Ascending aorta (tissue), 2 donors: ENCODE measurements at regions not wholly inside any gene's neighbourhood (a gene's known extent, or its start where the extent isn't known, plus 50 kb on each side); places are given as distances from the start of the nearest gene placed in this dataset.
"Not testable (repeated sequence)": the region's sequence is repeated elsewhere in the genome, so short reads cannot be mapped to it uniquely, and the experiment has no call there.

ENCODE experiments used
- DNase-seq, 2 donors: peaks; one replicate each; pipeline ENCODE4 v3.0.0-alpha.2; 2019; ENCODE audit warnings: low spot score in 2 of 2
- H3K27ac ChIP-seq, 2 donors: fragments of 200-600 bp; sonication (generic); one replicate each; pipeline ENCODE4 v1.5.1; 2016 to 2017; ENCODE audit warnings: mild to moderate bottlenecking in 1 of 2
- H3K27me3 ChIP-seq: fragments of 200-600 bp; sonication (generic); one replicate; pipeline ENCODE4 v1.5.1; 2017
- H3K36me3 ChIP-seq, 2 donors: fragments of 200-600 bp; sonication (generic); one replicate each; pipeline ENCODE4 v1.5.1; 2016
- H3K4me1 ChIP-seq, 2 donors: fragments of 200-600 bp; sonication (generic); one replicate each; pipeline ENCODE4 v1.5.1; 2016 to 2017; ENCODE audit warnings: mild to moderate bottlenecking in 1 of 2
- H3K4me3 ChIP-seq, 2 donors: fragments of 200-600 bp; sonication (generic); one replicate each; pipeline ENCODE4 v1.5.1; 2016 to 2017; ENCODE audit warnings: mild to moderate bottlenecking in 1 of 2
- H3K9me3 ChIP-seq, 2 donors: fragments of 200-600 bp; sonication (generic); one replicate each; pipeline ENCODE4 v1.5.1; 2016
- intact Hi-C: fragments of 100-400 bp; cut with DNase I; formaldehyde crosslinking; loops from one replicate; pipeline ENCODE4 v1.15.1; 2023
- TF ChIP-seq, protein P1 (sequence below), 3 experiments: fragments of 200-600 bp in 2 of 3; fragments of 450-650 bp in 1 of 3; sonication (generic) in 2 of 3; IDR thresholded peaks; one replicate each; pipeline ENCODE4 v1.5.1; 2016 to 2019; ENCODE audit warnings: antibody characterized with exemption in 3 of 3, mild to moderate bottlenecking in 1 of 3, moderate library complexity in 1 of 3

DNA sequence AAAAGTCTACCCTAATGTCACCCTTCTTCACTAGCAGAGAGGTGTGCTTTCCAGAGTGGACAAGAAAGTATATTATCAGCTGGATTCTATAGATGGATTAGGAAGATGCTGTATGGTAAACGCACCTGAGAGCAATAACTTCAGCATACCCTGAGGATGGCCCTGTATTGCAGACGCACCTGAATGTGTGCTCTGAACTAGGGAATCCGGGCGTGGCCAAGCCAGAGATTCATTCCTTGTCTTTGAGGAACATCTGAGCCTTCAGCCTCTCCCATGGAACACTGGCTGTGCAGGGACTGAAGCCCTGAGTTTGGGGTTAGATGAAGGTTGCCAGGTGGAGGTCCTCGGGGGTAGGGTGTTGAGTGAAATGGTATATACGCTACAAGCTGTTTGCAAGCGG, 66.2 kb upstream of the NFE2L3 start:
- intact Hi-C loops, result no loop called here
- Histone ChIP-seq H3K4me3 (no peak overlapping the region), H3K27ac (no peak overlapping the region), H3K9me3 (no peaks in the 10 kb centered on the region), H3K4me1 (no peaks in the 10 kb centered on the region), H3K27me3 (no peaks in the 10 kb centered on the region), H3K36me3 (no peaks in the 10 kb centered on the region)
- TF ChIP-seq, protein P1, sequence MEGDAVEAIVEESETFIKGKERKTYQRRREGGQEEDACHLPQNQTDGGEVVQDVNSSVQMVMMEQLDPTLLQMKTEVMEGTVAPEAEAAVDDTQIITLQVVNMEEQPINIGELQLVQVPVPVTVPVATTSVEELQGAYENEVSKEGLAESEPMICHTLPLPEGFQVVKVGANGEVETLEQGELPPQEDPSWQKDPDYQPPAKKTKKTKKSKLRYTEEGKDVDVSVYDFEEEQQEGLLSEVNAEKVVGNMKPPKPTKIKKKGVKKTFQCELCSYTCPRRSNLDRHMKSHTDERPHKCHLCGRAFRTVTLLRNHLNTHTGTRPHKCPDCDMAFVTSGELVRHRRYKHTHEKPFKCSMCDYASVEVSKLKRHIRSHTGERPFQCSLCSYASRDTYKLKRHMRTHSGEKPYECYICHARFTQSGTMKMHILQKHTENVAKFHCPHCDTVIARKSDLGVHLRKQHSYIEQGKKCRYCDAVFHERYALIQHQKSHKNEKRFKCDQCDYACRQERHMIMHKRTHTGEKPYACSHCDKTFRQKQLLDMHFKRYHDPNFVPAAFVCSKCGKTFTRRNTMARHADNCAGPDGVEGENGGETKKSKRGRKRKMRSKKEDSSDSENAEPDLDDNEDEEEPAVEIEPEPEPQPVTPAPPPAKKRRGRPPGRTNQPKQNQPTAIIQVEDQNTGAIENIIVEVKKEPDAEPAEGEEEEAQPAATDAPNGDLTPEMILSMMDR (IDR thresholded peaks at IDR 0.05), result no peak
- DNase-seq, result no peak

DNA sequence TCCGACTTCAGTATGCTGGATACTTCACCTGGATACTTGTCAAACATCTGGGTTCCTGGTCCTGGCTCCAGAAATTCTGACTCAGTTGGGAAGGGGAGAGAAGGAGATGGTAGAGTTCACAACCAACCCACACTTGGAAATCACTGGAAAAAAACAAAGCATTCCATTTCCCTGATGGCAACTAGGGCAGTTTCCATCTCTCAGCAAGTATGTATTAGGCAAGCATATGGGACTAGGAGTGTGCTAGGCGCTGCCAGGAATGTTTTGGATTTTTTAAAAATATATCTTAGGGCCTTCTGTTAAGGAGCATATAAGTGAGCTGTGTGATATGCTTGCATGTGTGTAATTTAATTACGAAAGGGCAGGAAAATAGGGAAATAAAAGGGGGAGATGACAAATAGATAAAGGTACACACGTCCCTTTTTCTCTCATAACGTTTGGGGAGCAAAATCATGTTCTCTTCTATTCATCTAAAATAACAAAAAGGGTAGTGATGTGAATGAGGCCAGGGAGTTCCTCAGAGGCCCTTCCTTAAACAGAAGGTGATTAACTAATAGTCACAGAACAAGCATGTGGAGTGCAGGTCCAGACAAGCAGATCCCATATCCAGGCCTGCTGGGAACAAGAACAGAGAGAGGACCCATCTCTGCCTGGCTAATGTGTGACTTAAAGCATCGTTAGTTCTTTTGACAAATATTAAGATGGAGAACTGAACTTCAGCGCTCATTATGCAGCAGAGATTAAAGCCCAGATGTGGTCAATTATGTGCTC, 64.5 kb upstream of the NFE2L3 start:
- no peaks in the 10 kb centered on the region for H3K36me3 ChIP-seq
- TF ChIP-seq, protein P1 (IDR thresholded peaks at IDR 0.05), result no peak
- no peaks in the 10 kb centered on the region for H3K4me1 ChIP-seq
- intact Hi-C loops, result no loop called here
- DNase-seq, result no peak
- H3K27me3 ChIP-seq, result no peaks in the 10 kb centered on the region
- no peaks in the 10 kb centered on the region for H3K9me3 ChIP-seq
- no peak overlapping the region for H3K4me3 ChIP-seq
- no peak overlapping the region for H3K27ac ChIP-seq

DNA sequence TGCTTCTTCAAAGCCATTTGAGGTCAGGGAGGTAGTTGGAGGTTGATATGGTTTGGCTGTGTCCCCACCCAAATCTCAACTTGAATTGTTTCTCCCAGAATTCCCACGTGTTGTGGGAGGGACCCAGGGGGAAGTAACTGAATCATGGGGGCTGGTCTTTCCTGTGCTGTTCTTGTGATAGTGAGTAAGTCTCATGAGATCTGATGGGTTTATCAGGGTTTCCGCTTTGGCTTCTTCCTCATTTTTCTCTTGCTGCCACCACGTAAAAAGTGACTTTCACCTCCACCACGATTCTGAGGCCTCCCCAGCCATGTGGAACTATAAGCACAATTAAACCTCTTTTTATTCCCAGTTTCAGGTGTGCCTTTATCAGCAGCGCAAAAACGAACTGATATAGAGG, 62.5 kb upstream of the NFE2L3 start:
- H3K4me3 ChIP-seq, H3K4me1 ChIP-seq, H3K27ac ChIP-seq, H3K9me3 ChIP-seq, intact Hi-C loops, DNase-seq, H3K27me3 ChIP-seq, H3K36me3 ChIP-seq: not testable (repeated sequence)

DNA sequence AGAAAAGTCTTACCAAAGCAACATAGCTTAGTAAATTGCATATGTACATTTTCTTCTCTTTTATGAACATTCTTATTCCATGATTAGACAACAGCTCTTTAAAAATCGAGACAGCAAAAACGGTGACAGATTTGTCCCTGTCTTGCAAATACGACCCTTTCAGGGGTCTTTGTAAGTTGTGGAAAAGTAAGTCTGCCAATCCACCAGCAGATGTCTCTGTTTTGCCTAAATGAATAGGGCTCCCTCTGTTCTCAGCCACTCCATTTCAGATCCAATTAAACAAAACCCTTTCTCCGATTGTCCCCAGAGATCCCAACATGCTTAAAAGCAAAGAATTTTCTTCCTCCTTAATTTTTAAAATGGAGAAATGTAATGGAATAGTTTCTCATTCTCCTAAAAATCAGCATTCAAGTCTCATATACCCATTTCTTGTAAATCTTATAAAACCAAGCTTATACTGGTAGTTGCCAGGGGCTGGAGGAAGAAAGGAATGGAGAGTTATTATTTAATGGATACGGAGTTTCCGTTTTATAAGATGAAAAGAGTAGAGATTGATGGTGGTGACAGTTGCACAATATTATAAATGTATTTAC, 61.0 kb upstream of the NFE2L3 start:
- peak overlapping the region in 1 of 2 donors; percentile 2 for H3K4me3 ChIP-seq
- no peaks in the 10 kb centered on the region for H3K4me1 ChIP-seq
- DNase-seq, result no peak
- no peaks in the 10 kb centered on the region for H3K36me3 ChIP-seq
- intact Hi-C loops, result loop anchor here (2.0 kb wide), 1 partner anchor 274 kb away; no protein-coding TSS in a partner anchor
- H3K27me3 ChIP-seq, result no peaks in the 10 kb centered on the region
- H3K27ac ChIP-seq, result no peak overlapping the region
- TF ChIP-seq, protein P1 (IDR thresholded peaks at IDR 0.05), result peak; percentile 43 to 58 (median 43)
- no peaks in the 10 kb centered on the region for H3K9me3 ChIP-seq

DNA sequence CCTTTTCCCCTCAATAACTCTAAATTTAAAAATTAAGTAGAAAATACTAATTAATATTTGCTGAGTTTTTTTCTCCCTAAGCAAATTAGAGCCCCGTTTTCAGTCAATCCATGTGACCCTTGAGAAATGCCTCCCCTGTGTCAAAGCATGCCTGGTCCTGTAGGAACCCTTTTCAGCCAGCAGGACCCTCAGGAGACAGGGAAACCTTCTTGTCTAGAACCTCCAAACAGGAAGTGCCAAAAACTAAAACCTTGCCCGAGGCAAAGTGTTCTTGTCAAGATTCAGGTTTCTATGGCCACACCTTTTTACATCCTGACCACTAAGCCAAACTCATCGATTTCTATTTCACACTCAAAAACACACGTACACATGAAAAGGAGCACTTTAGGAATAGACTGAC, 60.1 kb upstream of the NFE2L3 start:
- no peaks in the 10 kb centered on the region for H3K36me3 ChIP-seq
- TF ChIP-seq, protein P1 (IDR thresholded peaks at IDR 0.05), result no peak
- H3K4me3 ChIP-seq, result no peak overlapping the region
- no peak overlapping the region for H3K27ac ChIP-seq
- no peak for DNase-seq
- intact Hi-C loops, result loop anchor here (2.0 kb wide), 1 partner anchor 273 kb away; no protein-coding TSS in a partner anchor
- H3K4me1 ChIP-seq, result no peaks in the 10 kb centered on the region
- H3K27me3 ChIP-seq, result no peaks in the 10 kb centered on the region
- no peaks in the 10 kb centered on the region for H3K9me3 ChIP-seq

DNA sequence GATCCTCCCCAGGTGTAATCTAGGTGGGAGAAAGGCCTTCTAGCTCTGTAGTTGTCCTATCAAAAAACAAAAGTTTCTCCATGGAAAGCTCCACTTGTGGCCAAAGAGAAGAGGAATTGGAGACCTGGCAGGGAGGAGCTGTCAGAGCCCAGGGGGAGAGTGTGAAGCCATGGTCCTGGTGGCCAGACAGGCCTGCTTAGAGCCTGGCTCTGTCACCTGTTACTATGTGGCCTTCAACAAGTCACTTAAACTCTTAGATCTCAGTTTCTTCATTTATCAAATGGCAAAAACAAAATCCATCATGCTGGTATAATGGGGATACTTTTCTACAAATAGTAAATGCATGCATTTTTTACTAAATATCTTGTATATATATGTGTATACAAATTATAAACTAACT, 59.0 kb upstream of the NFE2L3 start:
- Histone ChIP-seq H3K9me3 (no peaks in the 10 kb centered on the region), H3K4me1 (no peaks in the 10 kb centered on the region), H3K36me3 (no peaks in the 10 kb centered on the region), H3K4me3 (no peak overlapping the region), H3K27ac (no peak overlapping the region), H3K27me3 (no peaks in the 10 kb centered on the region)
- TF ChIP-seq, protein P1 (IDR thresholded peaks at IDR 0.05), result no peak
- intact Hi-C loops, result no loop called here
- DNase-seq, result no peak
